HG03196 (cell line): ENCODE measurements at regions not wholly inside any gene's neighbourhood (a gene's known extent, or its start where the extent isn't known, plus 50 kb on each side); places are given as distances from the start of the nearest gene placed in this dataset.
"Not testable (repeated sequence)": the region's sequence is repeated elsewhere in the genome, so short reads cannot be mapped to it uniquely, and the experiment has no call there.

Experiments used
- ATAC-seq: cut with Tn5 transposase; IDR thresholded peaks from one replicate; pipeline ENCODE4 v1.9.1; 2021; ENCODE audit not compliant: unreplicated experiment

GRCh38 chr6:112846681-112847080 is 499.6 kb downstream of the RFPL4B start:
- no peak for ATAC-seq

- ATAC-seq, result no peak
These were observed 504.0 kb downstream of the RFPL4B start for GRCh38 chr6:112851146-112851545.

- ATAC-seq, result no peak
These were observed 506.0 kb downstream of the RFPL4B start for GRCh38 chr6:112853162-112853561.

GRCh38 chr6:112863753-112864152 is 516.6 kb downstream of the RFPL4B start:
- no peak for ATAC-seq

- ATAC-seq, result no peak
These were observed 518.0 kb downstream of the RFPL4B start for GRCh38 chr6:112865131-112865530.

- no peak for ATAC-seq
These were observed 527.8 kb downstream of the RFPL4B start for GRCh38 chr6:112874881-112875280.

- no peak for ATAC-seq
These were observed 530.3 kb downstream of the RFPL4B start for GRCh38 chr6:112877134-112878100.

- no peak for ATAC-seq
These were observed 532.8 kb downstream of the RFPL4B start for GRCh38 chr6:112879920-112880413.

- ATAC-seq, result no peak
These were observed 533.9 kb downstream of the RFPL4B start for GRCh38 chr6:112881027-112881426.

GRCh38 chr6:112881828-112882780 is 535.0 kb downstream of the RFPL4B start:
- ATAC-seq, result no peak

- ATAC-seq, result no peak
These were observed 536.0 kb downstream of the RFPL4B start for GRCh38 chr6:112883095-112883494.

- no peak for ATAC-seq
These were observed 539.3 kb downstream of the RFPL4B start for GRCh38 chr6:112886415-112886814.

- ATAC-seq, result not testable (repeated sequence)
These were observed 540.3 kb downstream of the RFPL4B start for GRCh38 chr6:112887424-112887823.

- no peak for ATAC-seq
These were observed 552.4 kb downstream of the RFPL4B start for GRCh38 chr6:112899541-112899940.

GRCh38 chr6:112903361-112903760 is 556.2 kb downstream of the RFPL4B start:
- no peak for ATAC-seq

GRCh38 chr6:112906726-112907125 is 559.6 kb downstream of the RFPL4B start:
- no peak for ATAC-seq

- no peak for ATAC-seq
These were observed 562.7 kb downstream of the RFPL4B start for GRCh38 chr6:112909781-112910180.

GRCh38 chr6:112910256-112910655 is 563.1 kb downstream of the RFPL4B start:
- ATAC-seq, result no peak

GRCh38 chr6:112911959-112912358 is 564.8 kb downstream of the RFPL4B start:
- ATAC-seq, result no peak

- ATAC-seq, result no peak
These were observed 565.4 kb downstream of the RFPL4B start for GRCh38 chr6:112912416-112913101.

GRCh38 chr6:112919744-112920143 is 572.6 kb downstream of the RFPL4B start:
- ATAC-seq, result not testable (repeated sequence)
